Memory B cell (primary cell): ENCODE measurements at regions not wholly inside any gene's neighbourhood (a gene's known extent, or its start where the extent isn't known, plus 50 kb on each side); places are given as distances from the start of the nearest gene placed in this dataset.

Source experiments
- ATAC-seq: fragments of 150-1000 bp; cut with Tn5 transposase; 2 replicates; pipeline ENCODE4 v1.10.0; 2021; ENCODE audit warnings: low read depth, mild to moderate bottlenecking, moderate library complexity
- DNase-seq, 2 donors: peaks; one replicate each; pipeline ENCODE4 v3.0.0; 2022; ENCODE audit warnings: low spot score in 2 of 2
- H3K27ac Mint-ChIP-seq: one replicate; pipeline ENCODE4 v1.8.0; 2022; ENCODE audit warnings: mild to moderate bottlenecking, moderate library complexity, mixed read lengths
- H3K27me3 Mint-ChIP-seq: one replicate; pipeline ENCODE4 v1.8.0; 2022; ENCODE audit warnings: mixed read lengths
- H3K36me3 Mint-ChIP-seq: one replicate; pipeline ENCODE4 v1.8.0; 2022; ENCODE audit warnings: mild to moderate bottlenecking, mixed read lengths
- H3K4me1 Mint-ChIP-seq: one replicate; pipeline ENCODE4 v1.8.0; 2022; ENCODE audit warnings: mixed read lengths
- H3K4me3 Mint-ChIP-seq: one replicate; pipeline ENCODE4 v1.8.0; 2022; ENCODE audit warnings: mild to moderate bottlenecking, moderate library complexity, mixed read lengths
- H3K9me3 Mint-ChIP-seq: one replicate; pipeline ENCODE4 v1.8.0; 2022; ENCODE audit warnings: mixed read lengths

- Mint-ChIP-seq H3K4me3 (peak overlapping the region; percentile 50), H3K27me3 (peaks cover 1% of the 10 kb centered on the region), H3K9me3 (no peaks in the 10 kb centered on the region), H3K4me1 (peaks cover 15% of the 10 kb centered on the region), H3K27ac (peak overlapping the region; percentile 43), H3K36me3 (no peaks in the 10 kb centered on the region)
- ATAC-seq: peak; percentile 81
- DNase-seq: no peak
Observed at GRCh38 chr12:70049596-70050360, 193.5 kb upstream of the CNOT2 start.

- H3K27ac Mint-ChIP-seq: no peak overlapping the region
- DNase-seq (no peak), ATAC-seq (no peak)
- H3K9me3 Mint-ChIP-seq: no peaks in the 10 kb centered on the region
- H3K4me3 Mint-ChIP-seq: no peak overlapping the region
- H3K36me3 Mint-ChIP-seq: no peaks in the 10 kb centered on the region
- peaks cover 9% of the 10 kb centered on the region for H3K4me1 Mint-ChIP-seq
- H3K27me3 Mint-ChIP-seq: peaks cover 1% of the 10 kb centered on the region
Observed at GRCh38 chr12:70052476-70052875, 190.8 kb upstream of the CNOT2 start.

- Mint-ChIP-seq H3K27ac (no peak overlapping the region), H3K27me3 (peaks cover 1% of the 10 kb centered on the region), H3K9me3 (no peaks in the 10 kb centered on the region), H3K4me3 (no peak overlapping the region), H3K4me1 (peaks cover 9% of the 10 kb centered on the region), H3K36me3 (no peaks in the 10 kb centered on the region)
- DNase-seq: no peak
- no peak for ATAC-seq
Observed at GRCh38 chr12:70052931-70053497, 190.2 kb upstream of the CNOT2 start.

GRCh38 chr12:70059373-70059772, 183.9 kb upstream of the CNOT2 start:
- Mint-ChIP-seq H3K36me3 (peaks cover 2% of the 10 kb centered on the region), H3K9me3 (peaks cover 2% of the 10 kb centered on the region), H3K27ac (no peak overlapping the region), H3K27me3 (no peaks in the 10 kb centered on the region), H3K4me3 (no peak overlapping the region), H3K4me1 (no peaks in the 10 kb centered on the region)
- ATAC-seq (no peak), DNase-seq (no peak)

- no peak overlapping the region for H3K4me3 Mint-ChIP-seq
- H3K36me3 Mint-ChIP-seq: peaks cover 2% of the 10 kb centered on the region
- H3K27me3 Mint-ChIP-seq: no peaks in the 10 kb centered on the region
- no peak overlapping the region for H3K27ac Mint-ChIP-seq
- no peak for ATAC-seq
- no peaks in the 10 kb centered on the region for H3K4me1 Mint-ChIP-seq
- peaks cover 2% of the 10 kb centered on the region for H3K9me3 Mint-ChIP-seq
- DNase-seq: no peak
Observed at GRCh38 chr12:70060634-70061033, 182.6 kb upstream of the CNOT2 start.

DNA sequence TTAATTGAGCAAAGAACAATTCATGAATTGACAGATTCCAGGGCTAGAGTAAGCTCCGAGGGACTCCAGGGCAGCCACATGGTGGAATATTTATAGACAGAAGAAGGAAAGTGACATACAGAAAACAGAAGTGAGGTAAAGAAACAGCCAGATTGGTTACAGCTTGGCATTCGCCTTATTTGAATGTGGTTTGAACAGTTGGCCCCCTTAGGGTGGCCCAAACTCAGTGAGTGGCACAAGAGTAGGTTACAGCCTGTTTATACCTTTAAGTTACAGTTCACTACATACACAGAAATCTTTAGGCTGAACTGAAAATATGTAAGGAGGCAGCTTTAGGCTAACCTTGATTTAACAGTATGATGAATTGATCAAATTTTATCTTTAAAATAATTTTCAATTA, 174.5 kb upstream of the CNOT2 start:
- H3K27ac Mint-ChIP-seq: peak overlapping the region; percentile 10
- no peaks in the 10 kb centered on the region for H3K27me3 Mint-ChIP-seq
- peak overlapping the region; percentile 45 for H3K4me3 Mint-ChIP-seq
- peaks cover 2% of the 10 kb centered on the region for H3K9me3 Mint-ChIP-seq
- H3K4me1 Mint-ChIP-seq: peaks cover 16% of the 10 kb centered on the region
- no peaks in the 10 kb centered on the region for H3K36me3 Mint-ChIP-seq
- peak; percentile 89 for ATAC-seq
- peak in 1 of 2 donors; percentile 5 for DNase-seq

- Mint-ChIP-seq H3K4me3 (no peak overlapping the region), H3K9me3 (peaks cover 2% of the 10 kb centered on the region), H3K4me1 (peaks cover 18% of the 10 kb centered on the region), H3K27ac (no peak overlapping the region), H3K27me3 (no peaks in the 10 kb centered on the region), H3K36me3 (no peaks in the 10 kb centered on the region)
- DNase-seq (no peak), ATAC-seq (no peak)
Observed at GRCh38 chr12:70069221-70070105, 173.8 kb upstream of the CNOT2 start.

DNA sequence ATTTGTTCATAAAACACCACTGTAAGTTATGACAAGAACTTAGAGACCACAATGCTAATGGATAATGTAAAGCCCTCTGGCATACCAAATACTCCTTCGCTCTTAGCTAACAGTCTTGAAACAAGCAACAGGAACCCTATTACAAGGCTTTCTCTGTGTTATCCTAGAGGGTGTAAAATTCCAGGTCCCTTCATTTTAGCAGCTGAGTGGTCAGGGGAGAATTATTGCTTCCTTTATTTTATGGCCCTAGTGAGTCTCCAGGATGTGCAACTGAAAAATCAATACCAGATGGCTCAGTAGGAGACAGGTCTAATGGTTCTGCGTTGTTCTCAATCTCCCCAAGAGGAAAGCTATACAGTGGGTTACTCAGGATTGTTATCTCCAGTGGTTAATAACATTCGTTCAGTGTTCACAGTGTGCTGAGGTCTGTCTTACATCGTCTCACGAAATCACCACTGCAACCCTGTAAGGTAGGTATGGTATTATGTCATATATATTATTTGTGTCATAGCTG, 172.7 kb upstream of the CNOT2 start:
- ATAC-seq (no peak), DNase-seq (no peak)
- Mint-ChIP-seq H3K27ac (no peak overlapping the region), H3K4me1 (peaks cover 19% of the 10 kb centered on the region), H3K9me3 (peaks cover 2% of the 10 kb centered on the region), H3K4me3 (no peak overlapping the region), H3K27me3 (no peaks in the 10 kb centered on the region), H3K36me3 (no peaks in the 10 kb centered on the region)

- Mint-ChIP-seq H3K4me1 (peaks cover 15% of the 10 kb centered on the region), H3K27ac (no peak overlapping the region), H3K36me3 (no peaks in the 10 kb centered on the region), H3K27me3 (no peaks in the 10 kb centered on the region), H3K4me3 (no peak overlapping the region), H3K9me3 (no peaks in the 10 kb centered on the region)
- no peak for ATAC-seq
- no peak for DNase-seq
Observed at GRCh38 chr12:70074510-70074909, 168.7 kb upstream of the CNOT2 start.

DNA sequence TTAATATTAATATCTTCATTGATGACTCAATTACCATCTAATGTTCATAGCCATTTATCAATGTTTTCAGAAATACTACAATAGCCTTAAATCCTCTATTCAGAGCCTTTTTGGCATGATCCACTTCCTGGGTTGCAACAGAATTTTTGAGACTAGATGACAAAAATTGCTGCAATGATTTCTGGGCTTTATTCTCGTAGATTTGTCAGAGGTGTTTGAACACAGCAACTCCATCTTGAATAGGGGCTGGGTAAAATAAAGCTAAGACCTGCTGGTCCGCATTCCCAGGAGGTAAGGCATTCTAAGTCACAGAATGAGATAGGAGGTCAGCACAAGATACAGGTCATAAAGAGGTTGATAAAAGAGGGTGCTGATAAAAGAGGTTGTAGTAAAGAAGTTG, 165.8 kb upstream of the CNOT2 start:
- ATAC-seq (no peak), DNase-seq (no peak)
- H3K4me3 Mint-ChIP-seq: no peak overlapping the region
- H3K9me3 Mint-ChIP-seq: peaks cover 1% of the 10 kb centered on the region
- no peak overlapping the region for H3K27ac Mint-ChIP-seq
- no peaks in the 10 kb centered on the region for H3K27me3 Mint-ChIP-seq
- peaks cover 1% of the 10 kb centered on the region for H3K36me3 Mint-ChIP-seq
- peaks cover 26% of the 10 kb centered on the region for H3K4me1 Mint-ChIP-seq

- ATAC-seq (no peak), DNase-seq (no peak)
- Mint-ChIP-seq H3K27ac (no peak overlapping the region), H3K27me3 (no peaks in the 10 kb centered on the region), H3K36me3 (peaks cover 3% of the 10 kb centered on the region), H3K4me3 (no peak overlapping the region), H3K9me3 (peaks cover 2% of the 10 kb centered on the region), H3K4me1 (peaks cover 22% of the 10 kb centered on the region)
Observed at GRCh38 chr12:70078161-70078560, 165.1 kb upstream of the CNOT2 start.

DNA sequence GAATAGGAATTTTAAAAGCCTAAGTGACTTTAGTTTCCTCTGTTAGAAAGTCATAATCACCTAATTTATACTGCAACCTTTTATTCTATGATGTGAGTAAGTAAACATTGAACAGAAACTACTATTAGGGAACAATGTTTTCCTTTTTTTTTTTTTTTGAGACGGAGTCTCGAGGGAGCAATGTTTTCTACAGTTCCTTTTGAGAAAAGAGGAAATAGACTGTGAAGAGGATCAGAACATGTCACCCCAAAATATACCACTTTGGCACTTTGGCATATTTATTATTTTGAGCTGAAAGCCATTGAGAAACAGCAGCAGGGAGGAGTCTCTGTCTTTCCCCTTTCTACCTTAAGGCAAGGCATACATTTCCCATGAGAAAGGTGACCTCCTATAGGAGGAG, 162.7 kb upstream of the CNOT2 start:
- Mint-ChIP-seq H3K27me3 (no peaks in the 10 kb centered on the region), H3K36me3 (peaks cover 3% of the 10 kb centered on the region), H3K4me3 (peak overlapping the region; percentile 39), H3K9me3 (peaks cover 2% of the 10 kb centered on the region), H3K4me1 (peaks cover 19% of the 10 kb centered on the region), H3K27ac (peak overlapping the region; percentile 35)
- peak in 1 of 2 donors; percentile 35 for DNase-seq
- peak; percentile 95 for ATAC-seq

DNA sequence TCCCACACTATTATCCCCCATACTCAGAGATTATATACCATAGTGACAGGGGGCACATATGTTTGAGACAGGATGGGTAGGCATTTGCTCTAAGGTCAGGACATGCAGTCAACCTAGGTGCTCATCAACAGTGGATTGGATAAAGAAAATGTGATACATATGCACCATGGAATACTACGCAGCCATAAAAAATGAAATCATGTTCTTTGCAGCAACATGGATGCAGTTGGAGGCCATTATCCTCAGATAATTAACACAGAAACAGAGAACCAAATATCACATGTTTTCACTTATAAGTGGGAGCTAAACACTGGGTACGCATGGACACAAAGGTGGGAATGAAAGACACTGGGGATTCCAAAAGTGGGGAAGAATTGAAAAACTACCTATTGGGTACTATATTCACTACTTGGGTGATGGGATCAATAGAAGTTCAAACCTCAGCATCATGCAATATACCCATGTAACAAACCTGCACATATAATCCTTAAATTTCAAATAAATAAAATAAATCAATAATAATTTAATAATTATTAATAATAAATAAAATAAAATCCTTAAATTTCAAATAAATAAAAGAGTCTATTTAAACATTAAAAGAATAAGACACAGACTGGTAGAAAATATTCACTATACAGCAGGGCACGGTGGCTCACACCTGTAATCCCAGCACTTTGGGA, 160.1 kb upstream of the CNOT2 start:
- DNase-seq (no peak), ATAC-seq (no peak)
- Mint-ChIP-seq H3K4me3 (no peak overlapping the region), H3K36me3 (peaks cover 5% of the 10 kb centered on the region), H3K27me3 (no peaks in the 10 kb centered on the region), H3K9me3 (peaks cover 7% of the 10 kb centered on the region), H3K4me1 (peaks cover 19% of the 10 kb centered on the region), H3K27ac (peak overlapping the region; percentile 49)

GRCh38 chr12:70083677-70084020, 159.6 kb upstream of the CNOT2 start:
- ATAC-seq (no peak), DNase-seq (no peak)
- H3K9me3 Mint-ChIP-seq: peaks cover 7% of the 10 kb centered on the region
- H3K36me3 Mint-ChIP-seq: peaks cover 5% of the 10 kb centered on the region
- peaks cover 19% of the 10 kb centered on the region for H3K4me1 Mint-ChIP-seq
- no peak overlapping the region for H3K4me3 Mint-ChIP-seq
- peaks cover under 1% of the 10 kb centered on the region for H3K27me3 Mint-ChIP-seq
- H3K27ac Mint-ChIP-seq: no peak overlapping the region
